Fibroblast of lung (primary cell): ENCODE measurements at regions not wholly inside any gene's neighbourhood (a gene's known extent, or its start where the extent isn't known, plus 50 kb on each side); places are given as distances from the start of the nearest gene placed in this dataset.

ENCODE experiments used
- EZH2 ChIP-seq: IDR thresholded peaks from 2 replicates; pipeline ENCODE4 v1.5.1; 2012; ENCODE audit warnings: low read length, control low read depth, mild to moderate bottlenecking; ENCODE audit errors: missing control alignments
- TF ChIP-seq, protein P1 (sequence below), 2 donors: IDR thresholded peaks in 1 of 2; conservative IDR thresholded peaks in 1 of 2; 1 replicate in 1 of 2; 2 replicates in 1 of 2; pipeline ENCODE4 v1.5.1; 2011 to 2012; ENCODE audit warnings: low read length in 2 of 2, control low read depth in 1 of 2, inconsistent platforms in 1 of 2, low read depth in 1 of 2, mild to moderate bottlenecking in 1 of 2

DNA sequence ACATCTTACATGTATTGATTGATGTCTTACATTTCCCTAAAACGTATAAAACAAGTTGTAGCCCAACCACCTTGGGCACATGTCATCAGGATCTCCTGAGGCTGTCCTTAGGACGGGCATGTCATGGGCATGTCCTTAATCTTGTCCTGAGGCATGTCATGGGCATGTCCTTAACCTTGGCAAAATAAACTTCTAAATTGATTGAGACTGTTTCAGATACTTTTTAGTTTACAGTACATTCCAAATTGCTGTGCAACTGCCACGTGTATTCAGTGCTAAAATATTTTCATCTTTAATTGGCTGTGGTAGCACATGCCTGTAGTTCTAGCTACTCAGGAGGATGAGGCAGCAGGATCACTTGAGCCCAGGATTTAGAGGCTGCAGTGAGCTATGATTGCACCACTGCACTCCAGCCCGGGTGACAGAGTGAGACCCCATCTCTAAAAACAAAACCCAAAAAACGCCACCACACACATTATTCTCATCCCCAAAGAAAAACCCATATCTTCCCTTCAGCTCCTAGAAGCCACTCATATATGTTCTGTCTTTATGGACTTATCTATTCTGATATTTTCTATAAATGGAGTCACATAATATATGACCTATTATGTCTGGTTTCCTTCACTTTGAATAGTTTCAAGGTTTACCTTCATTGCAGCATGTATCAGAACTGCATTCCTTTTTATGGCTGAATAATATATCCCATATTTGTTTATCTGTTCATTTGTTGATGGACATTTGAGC lies 96.0 kb upstream of the BTG3 start:
- TF ChIP-seq EZH2, result no peak
- TF ChIP-seq, protein P1, sequence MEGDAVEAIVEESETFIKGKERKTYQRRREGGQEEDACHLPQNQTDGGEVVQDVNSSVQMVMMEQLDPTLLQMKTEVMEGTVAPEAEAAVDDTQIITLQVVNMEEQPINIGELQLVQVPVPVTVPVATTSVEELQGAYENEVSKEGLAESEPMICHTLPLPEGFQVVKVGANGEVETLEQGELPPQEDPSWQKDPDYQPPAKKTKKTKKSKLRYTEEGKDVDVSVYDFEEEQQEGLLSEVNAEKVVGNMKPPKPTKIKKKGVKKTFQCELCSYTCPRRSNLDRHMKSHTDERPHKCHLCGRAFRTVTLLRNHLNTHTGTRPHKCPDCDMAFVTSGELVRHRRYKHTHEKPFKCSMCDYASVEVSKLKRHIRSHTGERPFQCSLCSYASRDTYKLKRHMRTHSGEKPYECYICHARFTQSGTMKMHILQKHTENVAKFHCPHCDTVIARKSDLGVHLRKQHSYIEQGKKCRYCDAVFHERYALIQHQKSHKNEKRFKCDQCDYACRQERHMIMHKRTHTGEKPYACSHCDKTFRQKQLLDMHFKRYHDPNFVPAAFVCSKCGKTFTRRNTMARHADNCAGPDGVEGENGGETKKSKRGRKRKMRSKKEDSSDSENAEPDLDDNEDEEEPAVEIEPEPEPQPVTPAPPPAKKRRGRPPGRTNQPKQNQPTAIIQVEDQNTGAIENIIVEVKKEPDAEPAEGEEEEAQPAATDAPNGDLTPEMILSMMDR (conservative IDR thresholded peaks at IDR 0.05 in 1 of 2, IDR thresholded peaks at IDR 0.05 in 1 of 2; ENCODE audit: low read depth in 1 of 2, low read length in 2 of 2), result no peak
